ENCODE measurements at regions not wholly inside any gene's neighbourhood (a gene's known extent, or its start where the extent isn't known, plus 50 kb on each side); places are given as distances from the start of the nearest gene placed in this dataset.
A peak's percentile ranks its signal among the peaks of the same experiment; 100 is the strongest.

DNA sequence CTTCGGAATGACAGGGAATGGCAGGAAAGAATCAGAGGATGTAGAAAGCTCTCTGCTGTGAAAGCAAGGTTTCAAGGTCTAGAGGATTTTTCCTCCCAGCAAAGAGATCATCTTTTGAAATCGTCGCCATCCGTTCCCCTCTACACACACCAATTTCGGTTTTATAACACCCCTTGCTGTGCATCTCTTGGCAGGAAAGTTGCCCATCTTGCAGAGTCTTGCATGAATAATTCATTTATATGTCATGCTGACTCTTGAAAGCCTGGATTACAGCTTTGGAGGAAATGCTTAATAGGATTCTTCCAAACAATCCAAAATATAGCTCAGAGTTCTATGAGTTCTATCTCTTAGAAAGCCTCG, 262.7 kb downstream of the CHL1 start:
- intact Hi-C loops (cut with DNase I, micrococcal nuclease): no loop called here
- TF ChIP-seq, protein P1, sequence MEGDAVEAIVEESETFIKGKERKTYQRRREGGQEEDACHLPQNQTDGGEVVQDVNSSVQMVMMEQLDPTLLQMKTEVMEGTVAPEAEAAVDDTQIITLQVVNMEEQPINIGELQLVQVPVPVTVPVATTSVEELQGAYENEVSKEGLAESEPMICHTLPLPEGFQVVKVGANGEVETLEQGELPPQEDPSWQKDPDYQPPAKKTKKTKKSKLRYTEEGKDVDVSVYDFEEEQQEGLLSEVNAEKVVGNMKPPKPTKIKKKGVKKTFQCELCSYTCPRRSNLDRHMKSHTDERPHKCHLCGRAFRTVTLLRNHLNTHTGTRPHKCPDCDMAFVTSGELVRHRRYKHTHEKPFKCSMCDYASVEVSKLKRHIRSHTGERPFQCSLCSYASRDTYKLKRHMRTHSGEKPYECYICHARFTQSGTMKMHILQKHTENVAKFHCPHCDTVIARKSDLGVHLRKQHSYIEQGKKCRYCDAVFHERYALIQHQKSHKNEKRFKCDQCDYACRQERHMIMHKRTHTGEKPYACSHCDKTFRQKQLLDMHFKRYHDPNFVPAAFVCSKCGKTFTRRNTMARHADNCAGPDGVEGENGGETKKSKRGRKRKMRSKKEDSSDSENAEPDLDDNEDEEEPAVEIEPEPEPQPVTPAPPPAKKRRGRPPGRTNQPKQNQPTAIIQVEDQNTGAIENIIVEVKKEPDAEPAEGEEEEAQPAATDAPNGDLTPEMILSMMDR (IDR thresholded peaks at IDR 0.05): no peak
- Histone ChIP-seq H3K4me1 (ENCODE audit: low read depth) (no peaks in the 10 kb centered on the region), H3K36me3 (ENCODE audit: low read depth) (no peaks in the 10 kb centered on the region), H3K9me3 (no peaks in the 10 kb centered on the region), H3K4me3 (no peak overlapping the region)
- ATAC-seq: no peak
- no peak for DNase-seq

DNA sequence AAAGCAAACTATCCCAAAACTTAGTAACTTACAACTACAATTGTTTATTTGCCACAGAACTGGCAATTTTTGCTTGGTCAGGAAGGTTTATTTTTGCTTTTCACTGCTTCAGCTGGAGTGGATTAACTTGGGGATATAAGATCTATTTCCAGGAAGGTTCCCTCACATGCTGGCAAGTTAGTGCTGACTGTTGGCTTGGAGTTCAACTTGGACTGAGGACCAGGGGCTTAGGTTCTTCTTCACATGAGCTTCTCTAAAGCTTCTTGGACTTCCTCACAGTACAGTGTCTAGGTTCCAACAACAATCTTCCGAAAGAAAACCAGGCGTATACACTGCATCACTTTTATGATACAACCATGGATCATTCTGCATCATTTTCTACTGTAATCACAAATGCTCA, 264.4 kb downstream of the CHL1 start:
- TF ChIP-seq, protein P1 (IDR thresholded peaks at IDR 0.05): no peak
- no peaks in the 10 kb centered on the region for H3K9me3 ChIP-seq
- ATAC-seq (no peak), DNase-seq (peak in 1 of 3 donors; percentile 3)
- H3K4me3 ChIP-seq: no peak overlapping the region
- intact Hi-C loops (cut with DNase I, micrococcal nuclease): no loop called here
- H3K36me3 ChIP-seq (ENCODE audit: low read depth): no peaks in the 10 kb centered on the region
- no peaks in the 10 kb centered on the region for H3K4me1 ChIP-seq (ENCODE audit: low read depth)

DNA sequence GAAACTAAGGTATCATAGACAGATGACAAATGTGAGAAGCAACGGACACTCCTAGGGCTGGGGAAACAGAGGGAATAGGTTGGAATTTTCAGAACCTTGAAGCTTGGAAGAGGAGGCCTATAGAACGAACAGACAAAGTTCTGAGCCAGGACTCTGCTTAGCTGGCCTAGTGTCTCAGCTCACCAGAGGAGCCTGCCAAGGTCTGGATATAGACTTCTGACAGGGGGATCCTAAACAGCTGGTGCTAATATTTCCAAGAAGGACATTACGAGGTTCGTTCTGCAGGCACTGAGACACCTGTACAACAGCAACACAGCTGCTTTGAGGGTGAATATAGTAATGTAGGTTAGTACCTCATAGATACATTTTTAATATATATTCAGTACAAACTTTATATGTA, 266.3 kb downstream of the CHL1 start:
- Histone ChIP-seq H3K36me3 (ENCODE audit: low read depth) (no peaks in the 10 kb centered on the region), H3K4me1 (ENCODE audit: low read depth) (no peaks in the 10 kb centered on the region), H3K9me3 (no peaks in the 10 kb centered on the region), H3K4me3 (no peak overlapping the region)
- DNase-seq (no peak), ATAC-seq (no peak)
- intact Hi-C loops (cut with DNase I, micrococcal nuclease): no loop called here
- TF ChIP-seq, protein P1 (IDR thresholded peaks at IDR 0.05): no peak

DNA sequence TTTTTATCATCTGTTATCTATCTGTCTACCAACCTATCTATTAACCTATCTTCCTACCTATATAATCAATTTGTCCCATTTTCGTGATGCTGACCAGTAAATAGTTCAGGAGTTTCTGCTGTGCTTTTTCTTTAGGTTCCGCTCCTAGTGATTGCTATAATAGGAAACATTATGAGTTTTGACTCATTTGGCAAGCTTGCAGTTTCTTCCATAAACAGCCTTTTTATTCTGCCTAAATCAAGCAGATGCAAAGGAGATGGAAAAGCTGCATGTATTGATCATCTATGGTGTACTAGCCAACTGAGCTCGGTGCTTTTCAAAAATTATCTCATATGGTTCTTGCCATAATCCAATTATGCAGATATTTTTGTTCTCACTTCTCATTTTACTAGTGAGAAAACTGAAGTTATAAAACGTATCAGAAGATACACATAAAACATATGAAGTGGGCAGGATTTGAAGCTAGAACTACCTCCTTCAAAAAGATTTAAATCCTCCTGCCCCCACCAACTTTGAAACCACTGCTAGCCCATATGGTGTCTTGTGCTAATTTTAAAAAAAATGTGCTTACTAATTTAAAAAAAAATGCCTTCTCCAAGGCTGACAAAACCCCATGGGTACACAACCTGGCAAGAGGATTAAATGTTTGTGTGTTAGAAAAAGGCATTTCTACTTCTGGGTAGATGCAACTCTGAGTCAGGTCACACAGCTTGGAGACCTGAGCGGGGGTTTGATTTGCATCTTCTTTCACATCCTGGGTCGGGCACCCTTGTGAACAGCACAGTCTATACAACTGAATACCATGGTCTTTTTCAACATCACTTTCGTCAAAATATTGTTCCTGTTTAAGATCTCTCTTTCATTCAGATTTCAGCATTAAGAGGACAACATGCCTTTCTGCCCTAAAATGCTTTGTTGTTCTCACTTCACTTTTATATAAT, 267.0 kb downstream of the CHL1 start:
- ATAC-seq (no peak), DNase-seq (no peak)
- no peaks in the 10 kb centered on the region for H3K9me3 ChIP-seq
- no peaks in the 10 kb centered on the region for H3K36me3 ChIP-seq (ENCODE audit: low read depth)
- intact Hi-C loops (cut with DNase I, micrococcal nuclease): no loop called here
- TF ChIP-seq, protein P1 (IDR thresholded peaks at IDR 0.05): no peak
- no peaks in the 10 kb centered on the region for H3K4me1 ChIP-seq (ENCODE audit: low read depth)
- H3K4me3 ChIP-seq: no peak overlapping the region

GRCh38 chr3:464255-464654, 267.7 kb downstream of the CHL1 start:
- no peaks in the 10 kb centered on the region for H3K36me3 ChIP-seq (ENCODE audit: low read depth)
- ATAC-seq: no peak
- H3K4me1 ChIP-seq (ENCODE audit: low read depth): no peaks in the 10 kb centered on the region
- intact Hi-C loops (cut with DNase I, micrococcal nuclease): no loop called here
- TF ChIP-seq, protein P1 (IDR thresholded peaks at IDR 0.05): no peak
- no peaks in the 10 kb centered on the region for H3K9me3 ChIP-seq
- H3K4me3 ChIP-seq: no peak overlapping the region
- no peak for DNase-seq

Data from mucosa of descending colon (tissue), 3 donors.